HG02759 (cell line): ENCODE measurements at regions not wholly inside any gene's neighbourhood (a gene's known extent, or its start where the extent isn't known, plus 50 kb on each side); places are given as distances from the start of the nearest gene placed in this dataset.
"Not testable (repeated sequence)": the region's sequence is repeated elsewhere in the genome, so short reads cannot be mapped to it uniquely, and the experiment has no call there.

Source experiments
- ATAC-seq: cut with Tn5 transposase; IDR thresholded peaks from one replicate; pipeline ENCODE4 v1.9.1; 2021; ENCODE audit warnings: mild to moderate bottlenecking, moderate library complexity; ENCODE audit not compliant: unreplicated experiment

GRCh38 chr3:194031867-194032635 lies 103.9 kb upstream of the HES1 start:
- no peak for ATAC-seq

DNA sequence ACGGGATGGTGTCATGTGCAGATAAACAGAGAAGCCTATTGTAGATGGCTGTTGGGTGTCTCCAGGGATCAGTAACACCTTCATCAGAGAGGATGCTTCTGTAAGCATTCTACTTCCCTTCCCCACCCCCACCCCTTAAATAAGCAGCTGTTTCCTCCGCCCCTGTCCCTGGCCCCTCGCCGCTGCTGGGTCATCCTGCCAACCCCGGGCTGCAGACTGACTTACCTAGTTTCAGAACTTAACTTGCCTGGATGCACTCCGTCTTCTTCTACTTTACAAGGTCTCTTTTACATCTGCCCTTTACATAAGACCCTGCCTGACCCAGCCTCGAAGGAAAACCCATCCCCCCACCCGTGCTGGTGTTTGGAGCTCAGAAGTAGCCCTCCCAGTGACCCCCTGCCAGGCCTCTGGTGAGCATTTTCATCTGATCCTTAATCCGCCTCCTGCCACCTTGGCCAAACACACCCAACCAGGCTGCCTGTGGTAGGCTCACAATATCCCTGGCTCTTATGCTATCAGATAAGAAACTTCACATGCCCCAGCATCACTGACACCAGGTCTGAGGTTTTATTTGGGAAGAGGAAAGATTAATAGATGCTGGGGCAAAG lies 103.0 kb upstream of the HES1 start:
- ATAC-seq: no peak

- no peak for ATAC-seq
These were observed 101.3 kb upstream of the HES1 start for GRCh38 chr3:194034346-194035336.

GRCh38 chr3:194035406-194036138 lies 100.4 kb upstream of the HES1 start:
- ATAC-seq: no peak

- ATAC-seq: no peak
These were observed 99.1 kb upstream of the HES1 start for GRCh38 chr3:194036842-194037241.

DNA sequence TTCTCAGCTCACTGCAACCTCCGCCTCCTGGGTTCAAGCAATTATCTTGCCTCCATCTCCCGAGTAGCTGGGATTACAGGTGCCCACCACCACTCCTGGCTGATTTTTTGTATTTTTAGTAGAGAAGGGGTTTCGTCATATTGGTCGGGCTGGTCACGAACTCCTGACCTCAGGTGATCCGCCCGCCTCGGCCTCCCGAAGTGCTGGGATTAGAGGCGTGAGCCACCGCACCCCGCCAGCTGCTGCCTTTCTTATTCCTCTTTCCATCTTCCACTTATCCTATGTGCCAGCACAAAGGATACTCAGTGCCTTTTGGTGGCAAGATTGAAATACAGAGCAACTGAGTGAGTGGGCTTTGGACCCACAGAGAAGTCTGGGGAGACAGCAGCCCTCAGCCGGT lies 97.6 kb upstream of the HES1 start:
- ATAC-seq: not testable (repeated sequence)

DNA sequence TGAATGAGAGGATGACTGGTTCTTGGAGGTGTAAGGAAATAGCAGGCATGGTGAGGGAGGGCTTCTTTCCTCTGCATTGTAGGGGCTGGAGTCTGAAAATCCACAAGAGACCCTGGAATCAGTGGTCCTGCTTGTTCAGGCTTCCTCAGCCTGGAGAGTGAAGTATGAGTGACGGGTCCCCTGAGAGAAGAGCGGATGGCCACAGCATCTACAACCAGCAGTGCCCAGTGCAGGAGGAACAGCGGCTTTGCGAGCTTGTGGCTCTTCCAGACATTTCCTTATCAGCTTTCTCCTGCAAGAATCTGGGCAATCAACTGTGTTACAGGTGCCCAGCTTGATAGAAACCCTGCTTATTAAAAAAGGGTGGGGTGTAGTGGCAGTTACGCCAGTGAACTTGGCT lies 97.0 kb upstream of the HES1 start:
- ATAC-seq: no peak

GRCh38 chr3:194040516-194041273 lies 95.3 kb upstream of the HES1 start:
- no peak for ATAC-seq

- no peak for ATAC-seq
These were observed 93.0 kb upstream of the HES1 start for GRCh38 chr3:194042927-194043326.

DNA sequence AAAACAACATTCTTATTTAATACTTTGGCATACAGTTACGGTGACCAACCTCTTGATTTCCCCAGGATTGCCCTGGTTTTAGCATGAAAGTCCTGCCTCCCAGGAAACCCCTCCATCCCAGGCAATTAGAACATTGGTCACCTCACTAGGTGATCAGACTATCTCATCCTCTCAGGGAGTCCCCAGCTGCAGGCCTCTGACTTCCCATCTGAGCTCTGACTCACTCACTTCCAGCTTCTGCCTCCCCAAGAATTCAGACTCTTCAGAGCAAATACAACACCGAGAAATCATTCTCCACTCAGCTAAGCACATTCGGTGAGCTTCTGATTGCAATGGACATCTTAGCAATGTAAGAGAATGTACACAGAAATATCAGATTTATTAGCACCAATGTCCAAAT lies 92.4 kb upstream of the HES1 start:
- ATAC-seq: no peak

GRCh38 chr3:194045289-194045688 lies 90.7 kb upstream of the HES1 start:
- ATAC-seq: peak; percentile 78

DNA sequence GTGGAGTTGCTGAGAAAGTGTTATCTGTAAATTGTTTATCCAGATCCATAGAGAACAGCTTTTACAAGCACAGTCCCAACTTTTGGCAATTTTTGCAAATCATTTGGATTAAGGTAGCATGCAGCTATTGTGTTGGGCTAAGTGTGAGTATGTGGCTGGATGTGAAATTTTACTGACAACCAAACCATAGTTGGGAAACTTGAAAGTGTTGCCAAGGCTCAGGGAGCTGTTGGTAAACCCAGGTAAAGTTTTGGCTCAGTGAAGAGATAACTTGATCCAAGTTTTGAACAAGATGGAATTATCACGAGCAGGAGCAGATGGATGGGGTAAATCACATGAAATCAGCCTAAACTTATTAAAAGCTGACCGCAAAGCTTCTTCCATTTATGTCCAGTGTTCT lies 90.0 kb upstream of the HES1 start:
- ATAC-seq: no peak

- no peak for ATAC-seq
These were observed 89.4 kb upstream of the HES1 start for GRCh38 chr3:194046531-194046930.

DNA sequence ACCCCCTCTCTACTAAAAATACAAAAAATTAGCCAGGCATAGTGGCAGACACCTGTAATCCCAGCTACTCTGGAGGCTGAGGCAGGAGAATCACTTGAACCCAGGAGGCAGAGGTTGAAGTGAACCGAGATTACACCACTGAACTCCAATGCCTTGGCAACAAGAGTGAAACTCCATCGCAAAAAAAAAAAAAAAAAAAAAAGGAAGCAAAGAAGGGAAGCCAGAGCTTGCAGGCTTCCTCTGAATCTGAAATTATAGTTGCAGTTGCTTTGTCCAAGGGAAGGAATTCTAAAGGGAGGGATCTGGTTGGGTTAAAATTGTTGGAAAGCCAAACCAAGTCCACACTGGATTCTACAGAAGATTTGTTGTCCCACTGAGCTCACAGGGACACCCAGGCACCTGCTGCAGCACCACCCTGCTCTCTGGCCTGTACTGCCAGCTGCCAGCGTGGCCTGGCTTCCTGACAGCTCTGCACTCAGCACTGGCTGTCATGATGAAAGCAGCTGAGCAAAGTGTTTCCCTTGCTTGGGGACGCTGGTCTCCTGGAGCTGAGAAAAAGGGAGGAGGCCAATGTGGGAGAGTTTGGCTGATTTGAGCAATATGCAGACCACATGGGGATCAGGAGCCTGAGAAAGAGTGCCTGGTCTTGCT lies 88.8 kb upstream of the HES1 start:
- peak; percentile 57 for ATAC-seq

- no peak for ATAC-seq
These were observed 86.6 kb upstream of the HES1 start for GRCh38 chr3:194049394-194049793.

DNA sequence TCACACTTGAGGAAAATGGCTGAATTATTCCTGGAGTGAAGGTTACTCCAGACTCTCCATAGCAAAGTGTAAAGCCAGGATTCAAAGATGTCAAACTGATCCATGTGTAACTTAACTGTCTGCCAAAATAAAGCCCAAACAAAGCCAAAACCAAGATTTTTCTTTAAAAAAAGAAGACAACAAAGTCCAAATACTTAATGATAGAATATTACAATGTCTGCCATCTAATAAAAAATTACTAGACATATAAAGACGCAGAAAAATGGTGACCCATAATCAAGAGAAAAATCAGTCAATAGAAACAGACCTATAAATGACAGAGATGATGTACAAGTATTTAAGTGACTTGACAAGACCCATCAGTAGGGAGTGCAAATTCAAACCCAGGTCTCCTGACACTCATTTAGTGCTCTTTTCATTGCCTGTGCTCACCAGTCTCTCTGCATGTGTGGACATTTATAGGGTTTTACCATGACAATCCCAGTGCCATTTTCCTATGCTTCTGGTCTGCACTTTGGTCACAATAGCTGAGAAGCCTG lies 85.1 kb upstream of the HES1 start:
- no peak for ATAC-seq

DNA sequence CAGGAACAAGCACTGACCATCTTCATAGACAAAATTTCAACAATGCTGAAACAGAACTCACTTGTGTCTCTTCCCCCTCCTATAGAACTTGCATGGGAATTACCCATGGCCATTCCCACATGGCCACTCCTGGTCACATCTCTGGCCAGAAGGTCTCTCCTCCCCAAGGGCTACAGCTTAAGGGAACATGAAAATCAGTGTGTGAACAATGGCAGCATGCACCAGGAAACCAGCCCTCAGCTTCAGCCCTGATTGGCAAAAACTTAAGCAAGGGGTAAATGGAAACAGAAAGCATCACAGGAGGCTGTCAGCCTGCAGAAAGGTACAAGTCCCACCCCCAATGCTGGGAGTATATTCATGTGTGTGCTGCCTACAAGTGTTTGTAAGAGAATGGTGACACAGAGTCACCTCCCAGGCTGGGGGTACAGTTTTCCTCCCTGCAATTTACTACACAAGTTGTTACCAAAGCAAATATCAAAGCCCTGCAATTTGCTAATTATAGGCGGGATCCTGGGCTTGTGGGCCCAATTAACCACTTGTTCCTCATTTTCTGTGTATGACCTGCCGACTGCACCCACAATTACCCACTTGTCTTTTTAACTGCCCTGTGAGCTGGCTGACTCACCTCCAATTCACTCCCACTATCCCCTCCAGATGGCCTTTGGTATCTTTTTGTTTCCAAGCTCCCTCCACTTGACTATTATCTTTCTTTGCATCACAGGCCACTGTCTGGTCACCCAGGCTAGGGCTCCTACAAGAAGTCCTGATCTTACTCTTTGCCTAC lies 84.4 kb upstream of the HES1 start:
- ATAC-seq: no peak

- no peak for ATAC-seq
These were observed 82.8 kb upstream of the HES1 start for GRCh38 chr3:194053136-194053535.

- no peak for ATAC-seq
These were observed 81.9 kb upstream of the HES1 start for GRCh38 chr3:194054016-194054415.
